ENCODE measurements at regions not wholly inside any gene's neighbourhood (a gene's known extent, or its start where the extent isn't known, plus 50 kb on each side); places are given as distances from the start of the nearest gene placed in this dataset.

DNA sequence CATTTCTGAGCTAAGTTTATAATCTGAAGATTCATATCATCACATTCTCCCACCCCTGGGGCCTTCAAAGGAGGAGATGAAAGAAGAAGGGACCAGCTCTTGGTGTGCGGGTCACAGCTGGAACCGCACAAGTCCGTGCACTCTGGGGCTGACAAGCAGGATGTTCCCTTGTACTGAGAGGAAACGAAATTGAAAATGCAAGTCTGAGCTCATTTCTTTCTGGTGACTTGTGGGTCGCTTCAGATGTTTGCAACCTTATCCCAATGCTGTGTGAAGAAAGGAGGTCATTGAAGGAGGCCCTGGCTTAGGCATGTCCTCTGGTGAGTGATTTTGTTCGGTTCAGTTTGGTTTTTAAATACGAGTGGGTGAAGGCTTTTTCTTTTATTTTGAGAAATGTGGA, 59.6 kb downstream of the C9orf152 start:
- 0% methylated on average over 1 of the region's 7 CpGs for WGBS (ENCODE audit: insufficient coverage)
- POLR2A ChIA-PET, result no interaction called here

DNA sequence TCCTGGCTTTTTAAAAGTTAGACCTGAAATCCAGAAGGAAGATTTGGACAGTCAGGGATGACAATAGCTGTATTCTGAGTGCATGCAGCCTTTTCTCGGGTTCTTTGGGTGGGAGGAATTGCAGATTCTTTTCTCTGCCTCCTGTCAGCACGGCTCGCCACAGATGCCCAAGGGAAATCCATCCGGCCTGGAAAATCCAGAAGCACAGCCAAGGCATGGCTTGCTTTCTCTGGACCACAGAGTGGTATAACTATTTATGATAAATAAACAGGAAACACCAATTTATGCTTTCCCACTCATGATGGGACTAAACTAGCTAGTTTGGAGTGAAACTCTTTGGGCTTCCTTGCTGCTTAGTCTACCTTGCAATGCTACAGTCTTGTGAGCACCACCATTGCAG, 59.1 kb downstream of the C9orf152 start:
- peak overlapping the region; percentile 47 to 69 for H3K4me3 ChIP-seq (ENCODE audit: control insufficient read depth in 1 of 2, extremely low read depth in 1 of 2, low read length in 1 of 2)
- no peaks in the 10 kb centered on the region for H3K27me3 ChIP-seq (replicated peaks in 1 of 2; ENCODE audit: control insufficient read depth in 2 of 2, extremely low read depth in 1 of 2, insufficient read depth in 2 of 2, low read length in 1 of 2)
- peak in 2 of 4 experiments; percentile 14 to 35 for ATAC-seq (replicated peaks in 1 of 4)
- peaks cover 0 to 6% (median 0%) of the 10 kb centered on the region in 3 donors for H3K9me3 Mint-ChIP-seq
- no peaks in the 10 kb centered on the region for H3K36me3 ChIP-seq (ENCODE audit: control insufficient read depth in 2 of 2, extremely low read depth in 1 of 2, insufficient read depth in 1 of 2, low read length in 1 of 2)
- H3K9me3 ChIP-seq, result no peaks in the 10 kb centered on the region
- H3K36me3 Mint-ChIP-seq, result peaks cover 10% of the 10 kb centered on the region
- H3K27me3 Mint-ChIP-seq, result no peaks in the 10 kb centered on the region
- H3K27ac Mint-ChIP-seq, result peak overlapping the region; percentile 94 to 95
- 13% methylated on average over 1 of the region's 4 CpGs for WGBS (ENCODE audit: insufficient coverage)
- ChIA-PET CTCF (interaction anchor here (0.6 to 1.5 kb wide), 4 partner anchors 8 to 246 kb away, joined by 4 to 10 read pairs (median 8); no protein-coding TSS in a partner anchor), POLR2A (no interaction called here)
- H3K4me3 Mint-ChIP-seq, result peak overlapping the region; percentile 74 to 87 (median 75)
- H3K4me1 ChIP-seq (ENCODE audit: control insufficient read depth in 1 of 2, extremely low read depth in 1 of 2, insufficient read depth in 2 of 2, low read length in 2 of 2), result peaks cover 14 to 33% of the 10 kb centered on the region in 2 experiments
- no peak for DNase-seq
- H3K4me1 Mint-ChIP-seq, result peaks cover 55 to 78% (median 57%) of the 10 kb centered on the region in 3 donors
- peak overlapping the region; percentile 79 for H3K27ac ChIP-seq (ENCODE audit: low read length)

More for the DNA sequence above, 59.6 kb downstream of the C9orf152 start:
- ATAC-seq (replicated peaks in 1 of 4) (peak; percentile 62 to 80 (median 78)), DNase-seq (peak in 18 of 35 experiments; percentile 4 to 54 (median 15))
- Histone ChIP-seq H3K4me1 (ENCODE audit: control insufficient read depth in 1 of 2, extremely low read depth in 1 of 2, insufficient read depth in 2 of 2, low read length in 2 of 2) (peaks cover 19 to 34% of the 10 kb centered on the region in 2 experiments), H3K9me3 (no peaks in the 10 kb centered on the region), H3K27ac (ENCODE audit: low read length) (peak overlapping the region; percentile 79), H3K4me3 (ENCODE audit: control insufficient read depth in 1 of 2, extremely low read depth in 1 of 2, low read length in 1 of 2) (peak overlapping the region; percentile 47 to 69), H3K27me3 (replicated peaks in 1 of 2; ENCODE audit: control insufficient read depth in 2 of 2, extremely low read depth in 1 of 2, insufficient read depth in 2 of 2, low read length in 1 of 2) (no peaks in the 10 kb centered on the region), H3K36me3 (ENCODE audit: control insufficient read depth in 2 of 2, extremely low read depth in 1 of 2, insufficient read depth in 1 of 2, low read length in 1 of 2) (no peaks in the 10 kb centered on the region)
- H3K27ac Mint-ChIP-seq, result peak overlapping the region; percentile 94 to 95
- H3K4me3 Mint-ChIP-seq, result peak overlapping the region; percentile 74 to 87 (median 75)
- peaks cover 0 to 6% (median 0%) of the 10 kb centered on the region in 3 donors for H3K9me3 Mint-ChIP-seq
- CTCF ChIA-PET, result interaction anchor here (1.1 to 1.5 kb wide), 5 partner anchors 9 to 266 kb away, joined by 3 to 8 read pairs (median 4); no protein-coding TSS in a partner anchor
- H3K4me1 Mint-ChIP-seq, result peaks cover 60 to 80% (median 62%) of the 10 kb centered on the region in 3 donors
- H3K27me3 Mint-ChIP-seq, result no peaks in the 10 kb centered on the region
- H3K36me3 Mint-ChIP-seq, result peaks cover 10% of the 10 kb centered on the region
